Pons (tissue), 1 donor: ENCODE measurements at regions not wholly inside any gene's neighbourhood (a gene's known extent, or its start where the extent isn't known, plus 50 kb on each side); places are given as distances from the start of the nearest gene placed in this dataset.
"Not testable (repeated sequence)": the region's sequence is repeated elsewhere in the genome, so short reads cannot be mapped to it uniquely, and the experiment has no call there.

Experiments
- DNase-seq: peaks from one replicate; pipeline ENCODE4 v3.0.0-alpha.2; 2016; ENCODE audit warnings: low spot score

- DNase-seq = no peak
Measured at GRCh38 chr11:70892889-70893288, 359.5 kb downstream of the SHANK2 start.

- no peak for DNase-seq
Measured at GRCh38 chr11:70894566-70895365, 357.6 kb downstream of the SHANK2 start.

GRCh38 chr11:70895366-70895670 is 357.1 kb downstream of the SHANK2 start:
- no peak for DNase-seq

GRCh38 chr11:70897429-70897828 is 354.9 kb downstream of the SHANK2 start:
- DNase-seq = no peak

- no peak for DNase-seq
Measured at GRCh38 chr11:70899616-70900015, 352.8 kb downstream of the SHANK2 start.

- DNase-seq = no peak
Measured at GRCh38 chr11:70900540-70900939, 351.8 kb downstream of the SHANK2 start.

GRCh38 chr11:70901951-70902521 is 350.3 kb downstream of the SHANK2 start:
- DNase-seq = peak; percentile 16

- DNase-seq = not testable (repeated sequence)
Measured at GRCh38 chr11:70903229-70903628, 349.1 kb downstream of the SHANK2 start.

GRCh38 chr11:70906101-70906500 is 346.3 kb downstream of the SHANK2 start:
- DNase-seq = no peak

GRCh38 chr11:70908223-70908622 is 344.2 kb downstream of the SHANK2 start:
- no peak for DNase-seq

- DNase-seq = no peak
Measured at GRCh38 chr11:70910835-70911234, 341.5 kb downstream of the SHANK2 start.

- DNase-seq = no peak
Measured at GRCh38 chr11:70912226-70912840, 340.0 kb downstream of the SHANK2 start.

- peak; percentile 6 for DNase-seq
Measured at GRCh38 chr11:70913715-70914231, 338.6 kb downstream of the SHANK2 start.

- no peak for DNase-seq
Measured at GRCh38 chr11:70914496-70914895, 337.9 kb downstream of the SHANK2 start.

GRCh38 chr11:70915158-70915985 is 337.0 kb downstream of the SHANK2 start:
- no peak for DNase-seq

GRCh38 chr11:70916351-70916750 is 336.0 kb downstream of the SHANK2 start:
- DNase-seq = no peak

- no peak for DNase-seq
Measured at GRCh38 chr11:70918242-70918641, 334.1 kb downstream of the SHANK2 start.

GRCh38 chr11:70921804-70922203 is 330.6 kb downstream of the SHANK2 start:
- no peak for DNase-seq

GRCh38 chr11:70924108-70924507 is 328.3 kb downstream of the SHANK2 start:
- no peak for DNase-seq

GRCh38 chr11:70925238-70925637 is 327.1 kb downstream of the SHANK2 start:
- no peak for DNase-seq

- no peak for DNase-seq
Measured at GRCh38 chr11:70926543-70927201, 325.7 kb downstream of the SHANK2 start.
